Activated CD4-positive, alpha-beta memory T cell treated with anti-CD3 and anti-CD28 coated beads for 36 hours (primary cell): ENCODE measurements at regions not wholly inside any gene's neighbourhood (a gene's known extent, or its start where the extent isn't known, plus 50 kb on each side); places are given as distances from the start of the nearest gene placed in this dataset.

Source experiments
- CTCF ChIA-PET: fragments of 350-600 bp; sonication (Branson Sonifier 250); formaldehyde crosslinking; loops from one replicate; lab custom pipeline; 2021; ENCODE audit warnings: antibody characterized with exemption, inconsistent platforms; lab: Charles Lee
- POLR2A ChIA-PET: fragments of 350-600 bp; sonication (Branson Sonifier 250); formaldehyde crosslinking; loops from one replicate; lab custom pipeline; 2021; ENCODE audit warnings: antibody characterized with exemption; lab: Charles Lee
- DNase-seq: peaks from one replicate; pipeline ENCODE4 v3.0.0-alpha.2; 2020
- H3K27ac Mint-ChIP-seq: one replicate; pipeline ENCODE4 v1.8.0; 2021; ENCODE audit warnings: mixed read lengths
- H3K27me3 Mint-ChIP-seq: one replicate; pipeline ENCODE4 v1.8.0; 2021; ENCODE audit warnings: mixed read lengths
- H3K36me3 Mint-ChIP-seq: one replicate; pipeline ENCODE4 v1.8.0; 2021; ENCODE audit warnings: mixed read lengths
- H3K4me1 Mint-ChIP-seq: one replicate; pipeline ENCODE4 v1.8.0; 2021; ENCODE audit warnings: low read depth, mixed read lengths
- H3K4me3 Mint-ChIP-seq: one replicate; pipeline ENCODE4 v1.8.0; 2021; ENCODE audit warnings: mild to moderate bottlenecking, mixed read lengths
- H3K9me3 Mint-ChIP-seq: one replicate; pipeline ENCODE4 v1.8.0; 2021; ENCODE audit warnings: mixed read lengths
- intact Hi-C: fragments of 100-400 bp; cut with micrococcal nuclease; formaldehyde crosslinking; loops from one replicate; pipeline ENCODE4 v1.15.1; 2023

GRCh38 chr7:21370283-21370982, 57.5 kb upstream of the SP4 start:
- ChIA-PET CTCF (interaction anchor here (0.6 kb wide), 1 partner anchor 27 kb away, joined by 3 read pairs; no protein-coding TSS in a partner anchor), POLR2A (no interaction called here)
- no peak for DNase-seq
- peaks cover 3% of the 10 kb centered on the region for H3K27me3 Mint-ChIP-seq
- H3K4me3 Mint-ChIP-seq: no peak overlapping the region
- H3K27ac Mint-ChIP-seq: no peak overlapping the region
- peaks cover 3% of the 10 kb centered on the region for H3K9me3 Mint-ChIP-seq
- H3K4me1 Mint-ChIP-seq: peaks cover 25% of the 10 kb centered on the region
- peaks cover 2% of the 10 kb centered on the region for H3K36me3 Mint-ChIP-seq
- intact Hi-C loops: no loop called here

DNA sequence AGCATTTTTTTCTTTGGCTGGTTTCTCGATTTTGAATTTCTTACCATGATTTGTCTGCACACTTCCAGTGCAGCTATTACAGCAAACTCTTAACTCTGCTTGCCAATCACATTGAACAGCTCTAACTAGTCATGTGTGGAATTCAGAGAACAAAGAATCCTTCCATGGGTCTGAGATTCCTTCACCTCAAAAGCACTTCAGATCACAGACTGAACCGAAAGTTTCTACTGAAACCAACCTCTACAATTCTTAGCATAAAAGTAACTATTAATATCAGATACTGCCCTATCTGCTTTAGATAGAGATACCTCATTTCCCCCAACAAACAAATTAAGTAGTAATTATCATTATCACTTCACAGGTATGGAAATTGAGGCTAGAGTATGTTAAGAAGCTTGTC, 56.5 kb upstream of the SP4 start:
- Mint-ChIP-seq H3K27me3 (peaks cover 3% of the 10 kb centered on the region), H3K9me3 (peaks cover 4% of the 10 kb centered on the region), H3K36me3 (peaks cover 2% of the 10 kb centered on the region), H3K4me3 (no peak overlapping the region), H3K4me1 (peaks cover 16% of the 10 kb centered on the region), H3K27ac (no peak overlapping the region)
- intact Hi-C loops: no loop called here
- CTCF ChIA-PET: interaction anchor here (0.6 to 1.2 kb wide), 2 partner anchors 13 to 26 kb away, joined by 3 read pairs; no protein-coding TSS in a partner anchor
- no peak for DNase-seq
- POLR2A ChIA-PET: no interaction called here

DNA sequence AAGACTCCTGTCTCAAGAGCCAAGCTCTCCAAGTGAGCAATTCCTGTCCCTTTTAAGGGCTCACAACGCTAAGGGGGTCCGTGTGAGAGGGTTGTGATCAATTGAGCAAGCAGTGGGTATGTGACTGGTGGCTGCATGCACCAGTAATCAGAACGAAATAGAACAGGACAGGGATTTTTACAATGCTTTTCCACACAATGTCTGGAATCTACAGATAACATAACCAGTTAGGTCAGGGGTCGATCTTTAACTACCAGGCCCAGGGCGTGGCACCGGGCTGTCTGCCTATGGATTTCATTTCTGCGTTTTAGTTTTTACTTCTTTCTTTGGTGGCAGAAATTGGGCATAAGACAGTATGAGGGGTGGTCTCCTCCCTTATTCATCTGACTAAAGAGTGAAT, 54.9 kb upstream of the SP4 start:
- Mint-ChIP-seq H3K36me3 (peaks cover 5% of the 10 kb centered on the region), H3K4me3 (no peak overlapping the region), H3K27me3 (no peaks in the 10 kb centered on the region), H3K9me3 (peaks cover 19% of the 10 kb centered on the region), H3K27ac (no peak overlapping the region), H3K4me1 (peaks cover 6% of the 10 kb centered on the region)
- ChIA-PET POLR2A (no interaction called here), CTCF (no interaction called here)
- DNase-seq: no peak
- intact Hi-C loops: no loop called here

DNA sequence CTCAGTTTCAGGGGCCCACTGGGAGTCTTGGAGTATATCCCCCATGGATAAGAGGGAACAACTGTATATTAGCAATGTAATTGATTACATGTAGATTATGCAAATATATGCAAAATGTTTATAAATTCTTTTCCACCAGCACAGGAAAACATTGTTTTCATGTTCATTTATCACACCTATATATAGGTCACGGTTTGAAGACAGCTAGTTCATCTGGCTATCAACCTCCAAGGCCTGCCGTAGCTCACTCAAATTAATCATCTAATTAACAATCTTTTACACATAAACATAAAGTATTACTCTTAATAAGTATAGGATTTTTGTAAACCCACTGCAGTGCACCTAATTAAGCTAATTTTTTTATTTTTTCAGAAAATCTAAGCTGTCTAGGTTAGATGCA, 53.7 kb upstream of the SP4 start:
- H3K4me1 Mint-ChIP-seq: peaks cover 6% of the 10 kb centered on the region
- peaks cover 22% of the 10 kb centered on the region for H3K9me3 Mint-ChIP-seq
- DNase-seq: no peak
- no peak overlapping the region for H3K4me3 Mint-ChIP-seq
- no peak overlapping the region for H3K27ac Mint-ChIP-seq
- CTCF ChIA-PET: no interaction called here
- peaks cover 6% of the 10 kb centered on the region for H3K36me3 Mint-ChIP-seq
- no peaks in the 10 kb centered on the region for H3K27me3 Mint-ChIP-seq
- POLR2A ChIA-PET: no interaction called here
- intact Hi-C loops: no loop called here

GRCh38 chr7:21377545-21377944, 50.3 kb upstream of the SP4 start:
- H3K4me1 Mint-ChIP-seq: no peaks in the 10 kb centered on the region
- DNase-seq: no peak
- H3K4me3 Mint-ChIP-seq: no peak overlapping the region
- intact Hi-C loops: no loop called here
- no peak overlapping the region for H3K27ac Mint-ChIP-seq
- no peaks in the 10 kb centered on the region for H3K27me3 Mint-ChIP-seq
- ChIA-PET POLR2A (no interaction called here), CTCF (no interaction called here)
- H3K36me3 Mint-ChIP-seq: peaks cover 6% of the 10 kb centered on the region
- peaks cover 22% of the 10 kb centered on the region for H3K9me3 Mint-ChIP-seq
